Stimulated activated CD8-positive, alpha-beta memory T cell treated with anti-CD3 and anti-CD28 coated beads, Interleukin-7, amount 100 ng/mL, for 4 hours (primary cell): ENCODE measurements at regions not wholly inside any gene's neighbourhood (a gene's known extent, or its start where the extent isn't known, plus 50 kb on each side); places are given as distances from the start of the nearest gene placed in this dataset.

Source experiments
- DNase-seq, 2 donors: peaks; one replicate each; pipeline ENCODE4 v3.0.0-alpha.2; 2020; ENCODE audit warnings: low read depth in 2 of 2

DNA sequence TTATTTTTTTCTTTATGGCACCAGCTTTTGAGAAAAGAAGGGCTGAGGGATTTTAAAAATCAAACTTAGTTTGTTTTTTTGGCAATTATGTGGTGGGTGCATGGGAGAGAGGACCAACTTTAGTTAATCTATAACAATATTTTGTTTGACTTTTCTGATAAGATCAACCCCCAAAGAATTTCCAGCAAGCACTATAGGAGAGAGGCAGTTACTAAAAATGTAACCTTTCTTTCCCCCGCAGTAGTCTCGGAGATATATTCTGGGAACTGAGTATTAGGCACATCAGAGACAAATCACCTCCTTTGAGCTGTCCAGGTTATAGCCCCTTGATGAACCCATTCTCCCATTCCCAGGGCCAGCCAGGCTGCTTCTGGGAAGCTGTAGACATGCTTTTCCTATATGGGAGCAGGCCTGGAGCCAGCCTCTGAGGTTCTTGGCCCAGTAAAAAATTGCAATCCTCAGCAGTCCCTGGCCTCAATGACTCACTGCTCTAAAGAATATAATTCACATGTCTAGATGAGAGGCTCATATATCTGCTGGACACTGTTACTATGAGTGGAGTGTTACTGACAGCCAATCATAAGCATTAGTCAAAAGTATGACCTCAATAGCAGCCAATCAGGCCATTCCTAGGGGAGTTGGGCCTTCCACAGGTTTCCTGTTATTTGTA, 138.3 kb upstream of the AGBL1 start:
- no peak for DNase-seq

- DNase-seq, result no peak
These were observed 137.0 kb upstream of the AGBL1 start for GRCh38 chr15:85942632-85943031.

DNA sequence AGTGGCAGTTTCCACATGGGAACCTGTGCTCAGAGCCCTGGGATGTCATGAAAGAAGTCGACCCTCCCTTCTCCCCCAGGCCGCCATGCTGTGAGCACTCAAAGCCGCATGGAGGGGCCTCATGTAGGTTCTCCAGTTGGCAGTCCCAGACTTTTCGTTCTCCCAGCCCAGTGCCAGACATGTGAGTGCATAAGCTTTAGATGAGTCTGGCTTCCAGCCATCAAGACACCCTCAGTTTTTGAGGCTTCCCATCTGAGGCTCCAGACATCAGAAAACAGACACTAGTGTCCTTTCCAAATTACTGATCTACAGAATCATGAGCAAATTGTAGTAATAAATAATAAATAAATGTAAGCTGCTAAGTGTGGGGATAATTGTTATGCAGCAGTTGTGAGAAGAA, 136.5 kb upstream of the AGBL1 start:
- no peak for DNase-seq

DNA sequence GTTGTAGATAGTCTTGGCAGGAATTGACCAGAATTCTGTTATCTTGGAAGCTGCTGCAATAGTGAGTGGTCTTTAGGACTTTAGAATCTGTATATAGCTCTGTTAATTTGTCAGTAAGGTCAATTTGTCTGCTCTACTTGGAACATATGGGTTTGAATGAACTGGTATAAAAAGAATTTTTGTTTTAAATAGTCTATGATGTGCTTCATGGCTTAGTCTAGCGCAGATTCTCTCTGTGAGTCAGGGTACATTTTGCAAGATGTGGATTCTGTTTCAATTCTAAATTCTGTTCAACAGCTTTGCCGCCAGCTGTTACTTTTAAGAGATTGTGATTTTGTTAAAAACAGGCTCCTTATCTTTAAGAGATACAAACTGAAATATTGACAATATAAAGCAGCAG, 135.9 kb upstream of the AGBL1 start:
- DNase-seq, result no peak

GRCh38 chr15:85947021-85947420, 132.7 kb upstream of the AGBL1 start:
- DNase-seq, result no peak

GRCh38 chr15:85947936-85948335, 131.7 kb upstream of the AGBL1 start:
- DNase-seq, result no peak

DNA sequence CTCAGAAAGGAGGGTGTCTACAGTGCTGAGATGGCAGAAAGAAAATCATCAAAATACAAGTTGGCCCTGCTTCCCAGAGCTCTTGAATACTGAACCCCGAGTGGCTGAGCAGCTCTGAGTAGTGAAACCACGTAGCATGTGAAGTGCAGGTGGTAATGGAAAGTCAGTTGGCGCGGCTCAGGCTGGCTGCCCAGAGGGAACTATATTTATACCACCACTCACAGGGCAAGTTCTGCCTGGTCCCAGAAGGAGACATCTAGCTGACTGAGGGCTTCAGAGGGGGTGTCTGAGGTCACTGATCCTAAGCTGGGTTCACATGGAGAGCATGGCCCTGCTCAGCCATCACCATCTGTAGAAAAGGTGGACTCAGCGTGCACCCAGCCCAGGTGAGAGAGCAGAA, 129.6 kb upstream of the AGBL1 start:
- no peak for DNase-seq

- DNase-seq, result no peak
These were observed 125.1 kb upstream of the AGBL1 start for GRCh38 chr15:85954586-85954985.

DNA sequence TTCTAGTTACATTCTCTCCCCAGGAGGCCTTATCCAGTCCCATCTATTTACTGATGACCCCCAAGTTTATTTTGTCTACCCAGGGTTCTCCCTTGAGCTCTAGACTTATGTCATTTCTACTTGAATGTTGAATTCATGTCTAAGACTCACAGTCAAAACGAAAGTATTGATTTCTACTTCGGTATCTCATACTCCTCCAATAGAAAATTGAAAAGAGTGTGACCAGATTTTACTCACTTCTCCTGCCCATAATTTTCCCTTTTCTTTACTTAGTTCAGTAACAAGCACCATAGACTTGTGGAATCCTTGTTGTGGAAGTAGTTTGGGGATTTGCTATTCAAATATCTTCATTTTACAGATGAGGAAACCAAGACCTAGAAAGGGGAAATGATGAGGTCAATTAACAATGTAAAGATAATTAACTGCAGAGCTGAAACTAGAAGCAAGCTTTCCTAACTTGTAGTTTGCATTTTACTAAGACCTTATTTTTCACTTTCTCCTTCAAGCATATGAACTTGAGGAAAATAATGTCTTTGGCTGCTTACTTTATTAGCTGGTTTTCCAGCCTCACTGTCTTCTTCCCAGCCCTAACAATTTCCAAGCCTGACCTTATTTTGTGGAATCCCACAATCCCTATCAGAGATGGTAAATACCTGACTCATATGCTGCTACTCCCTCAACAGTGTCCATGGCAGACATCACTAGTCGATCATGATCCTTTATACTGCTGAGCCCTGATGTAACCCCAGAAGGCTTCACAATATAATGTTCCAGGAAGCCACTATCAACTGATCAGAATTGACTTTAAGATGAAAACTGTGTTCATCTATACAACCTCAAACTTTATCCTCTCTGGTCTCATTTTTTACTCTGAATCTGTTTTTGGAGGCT, 123.9 kb upstream of the AGBL1 start:
- no peak for DNase-seq

DNA sequence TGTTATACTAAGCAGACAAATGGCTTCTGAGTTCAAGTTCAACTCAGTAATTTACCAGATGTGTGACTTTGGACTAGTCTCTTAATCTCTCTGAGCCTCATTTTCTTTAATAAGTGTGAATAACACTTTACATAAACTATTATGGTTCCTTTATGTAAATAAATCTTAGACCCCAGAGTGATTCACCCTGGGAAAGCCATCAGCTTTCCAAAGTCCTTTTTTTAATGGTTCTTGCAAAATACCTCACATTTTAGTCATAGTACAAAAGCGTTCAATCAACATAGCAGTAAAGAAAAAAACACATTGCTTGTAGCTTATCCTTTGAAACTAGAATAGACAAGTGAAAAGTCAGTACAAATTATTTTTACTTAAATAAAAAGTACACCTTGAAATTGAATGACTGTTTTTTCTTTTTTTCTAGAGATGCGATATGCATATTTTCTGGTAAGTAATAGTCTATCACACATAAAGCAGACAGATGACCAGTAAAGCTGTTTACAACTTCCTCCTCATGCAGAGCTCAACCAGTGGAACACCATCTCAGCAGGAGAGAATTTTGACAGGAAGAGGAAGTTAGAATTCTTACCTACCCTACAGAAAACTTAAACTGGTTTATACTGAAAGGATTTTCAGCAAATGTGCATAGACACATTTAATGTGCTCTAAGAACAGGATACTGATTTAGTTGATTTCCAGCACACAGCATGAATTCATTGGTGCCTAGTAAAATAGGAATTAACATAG, 123.0 kb upstream of the AGBL1 start:
- no peak for DNase-seq

GRCh38 chr15:85959611-85960010, 120.1 kb upstream of the AGBL1 start:
- no peak for DNase-seq

DNA sequence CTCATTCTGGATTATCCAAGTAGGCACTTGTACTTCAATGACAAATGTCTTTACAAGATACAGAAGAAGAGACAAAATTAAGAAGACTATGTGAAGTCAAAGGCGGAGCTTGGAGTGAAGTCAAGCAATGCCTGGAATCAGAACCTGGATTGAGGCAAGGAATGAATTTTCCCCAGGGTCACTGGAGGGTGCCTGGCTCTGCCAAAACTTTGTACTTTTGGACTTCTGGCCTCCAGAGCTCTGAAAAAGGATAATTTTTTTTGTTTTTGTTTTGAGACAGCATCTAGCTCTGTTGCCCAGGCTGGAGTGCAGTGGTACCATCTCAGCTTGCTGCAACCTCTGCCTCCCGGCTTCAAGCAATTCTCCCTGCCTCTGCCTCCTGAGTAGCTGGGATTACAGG, 119.3 kb upstream of the AGBL1 start:
- no peak for DNase-seq

DNA sequence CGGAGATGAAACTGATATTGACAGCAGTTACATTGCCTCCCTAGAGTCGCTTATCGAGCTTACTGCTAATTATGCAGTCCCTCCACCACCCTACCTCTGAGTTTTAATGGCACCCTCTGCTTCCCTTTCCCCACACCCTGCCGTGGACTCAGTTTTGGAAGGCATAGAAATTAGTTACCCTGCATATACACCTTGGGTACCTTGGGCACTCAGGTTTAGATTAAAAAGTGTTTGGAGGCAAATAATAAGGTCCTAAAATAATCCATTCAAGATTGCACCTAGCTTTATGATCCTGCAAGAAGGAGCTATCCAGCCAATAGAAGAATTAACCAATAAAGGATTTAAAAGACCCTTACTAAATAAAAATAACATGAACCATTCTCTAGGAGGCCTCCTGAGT, 117.8 kb upstream of the AGBL1 start:
- no peak for DNase-seq

- DNase-seq, result no peak
These were observed 116.4 kb upstream of the AGBL1 start for GRCh38 chr15:85963262-85963760.

- no peak for DNase-seq
These were observed 115.2 kb upstream of the AGBL1 start for GRCh38 chr15:85964471-85964870.

- DNase-seq, result no peak
These were observed 112.1 kb upstream of the AGBL1 start for GRCh38 chr15:85967553-85967952.

DNA sequence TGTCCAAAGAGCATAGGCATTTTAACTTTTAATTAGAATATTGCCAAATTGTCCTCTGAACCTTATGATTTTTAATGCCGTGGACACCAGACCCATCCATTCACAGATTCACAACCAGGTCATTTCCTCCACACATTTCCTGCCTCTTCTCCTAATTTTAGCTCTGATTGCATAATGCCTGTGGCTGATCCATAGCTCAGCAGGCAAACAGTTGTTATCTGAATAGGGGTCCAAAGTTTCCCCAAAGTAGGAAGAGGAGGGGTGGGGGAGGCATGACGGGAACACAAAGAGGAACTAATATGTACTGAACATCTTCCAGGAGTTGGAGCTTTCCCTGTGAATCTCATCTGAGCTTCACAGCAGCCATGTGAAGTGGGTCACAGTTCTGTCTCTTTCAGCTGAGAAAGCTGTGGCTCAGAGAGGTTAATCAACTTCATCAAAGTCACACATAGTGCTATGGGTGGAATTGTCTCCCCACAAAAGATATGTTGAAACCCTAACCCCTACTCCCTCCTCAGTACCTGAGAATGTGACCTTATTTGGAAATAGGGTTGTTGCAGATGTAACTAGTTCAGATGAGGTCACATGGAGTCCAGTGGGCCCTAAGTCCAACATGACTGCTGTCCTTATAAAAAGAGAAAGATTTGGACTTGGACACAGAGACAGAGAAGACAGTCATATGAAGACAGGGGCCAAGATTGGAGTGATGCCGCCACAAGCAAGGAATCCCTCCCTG, 106.7 kb upstream of the AGBL1 start:
- DNase-seq, result no peak

- no peak for DNase-seq
These were observed 105.9 kb upstream of the AGBL1 start for GRCh38 chr15:85973584-85974347.

GRCh38 chr15:85974348-85974705, 105.3 kb upstream of the AGBL1 start:
- DNase-seq, result no peak

DNA sequence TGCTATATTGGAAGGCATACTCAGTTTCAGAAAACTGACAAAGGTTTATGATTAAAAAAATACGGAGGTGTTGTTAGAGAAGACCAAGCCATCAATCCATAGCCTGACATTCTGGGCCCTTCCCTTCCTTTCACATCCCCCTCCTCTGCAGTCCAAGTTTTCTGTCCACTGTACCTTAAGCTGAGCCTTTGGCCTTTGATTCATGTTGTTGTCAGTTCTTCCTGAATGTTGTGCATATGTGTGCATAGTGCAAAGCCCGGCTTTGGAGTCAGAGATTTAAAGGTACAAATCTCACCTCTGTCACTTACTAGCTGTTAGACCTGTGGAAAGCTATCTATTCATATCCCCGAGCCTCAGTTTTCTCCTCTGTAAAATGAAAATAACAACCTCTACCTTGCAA, 104.9 kb upstream of the AGBL1 start:
- DNase-seq, result no peak

- no peak for DNase-seq
These were observed 103.6 kb upstream of the AGBL1 start for GRCh38 chr15:85976102-85976501.
